H9 (cell line): ENCODE measurements at regions not wholly inside any gene's neighbourhood (a gene's known extent, or its start where the extent isn't known, plus 50 kb on each side); places are given as distances from the start of the nearest gene placed in this dataset.

Experiments
- DNase-seq: peaks from one replicate; pipeline ENCODE4 v3.0.0-alpha.2; 2017
- H2AFZ ChIP-seq: one replicate; pipeline ENCODE4 v1.6.1; 2013; ENCODE audit warnings: mild to moderate bottlenecking, low read length, control low read depth, moderate library complexity
- H2AK5ac ChIP-seq: 2 replicates; pipeline ENCODE4 v1.6.1; 2013; ENCODE audit warnings: low read length, control low read depth, mixed read lengths; ENCODE audit not compliant: insufficient read length
- H2BK120ac ChIP-seq: one replicate; pipeline ENCODE4 v1.6.1; 2013; ENCODE audit warnings: low read depth, mild to moderate bottlenecking, low read length, control low read depth, inconsistent platforms; ENCODE audit not compliant: poor library complexity, severe bottlenecking
- H2BK12ac ChIP-seq: 2 replicates; pipeline ENCODE4 v1.6.1; 2013; ENCODE audit warnings: low read length, control low read depth, mixed read lengths, low read depth; ENCODE audit not compliant: insufficient read length
- H2BK15ac ChIP-seq: 2 replicates; pipeline ENCODE4 v1.6.1; 2013; ENCODE audit warnings: low read depth, low read length, control low read depth
- H2BK20ac ChIP-seq: one replicate; pipeline ENCODE4 v1.6.1; 2013; ENCODE audit warnings: low read depth, mild to moderate bottlenecking, low read length, control low read depth, inconsistent platforms; ENCODE audit not compliant: poor library complexity, severe bottlenecking
- H2BK5ac ChIP-seq: 2 replicates; pipeline ENCODE4 v1.6.1; 2013; ENCODE audit warnings: low read length, control low read depth, mixed read lengths; ENCODE audit not compliant: insufficient read length
- H3K14ac ChIP-seq: 2 replicates; pipeline ENCODE4 v1.6.1; 2013; ENCODE audit warnings: low read length, control low read depth; ENCODE audit not compliant: insufficient read depth
- H3K18ac ChIP-seq: 2 replicates; pipeline ENCODE4 v1.6.1; 2013; ENCODE audit warnings: low read depth, mild to moderate bottlenecking, mixed read lengths, low read length, control low read depth; ENCODE audit not compliant: insufficient read length
- H3K23ac ChIP-seq: 2 replicates; pipeline ENCODE4 v1.6.1; 2013; ENCODE audit warnings: low read length, control low read depth, mixed read lengths, low read depth; ENCODE audit not compliant: insufficient read length
- H3K23me2 ChIP-seq: 2 replicates; pipeline ENCODE4 v1.6.1; 2013; ENCODE audit warnings: low read depth, mild to moderate bottlenecking, mixed read lengths, low read length, control low read depth; ENCODE audit not compliant: insufficient read length, poor library complexity, severe bottlenecking
- H3K27ac ChIP-seq: 2 replicates; pipeline ENCODE4 v1.5.1; 2013; ENCODE audit warnings: low read length, control low read depth, mixed read lengths, low read depth; ENCODE audit not compliant: insufficient read length
- H3K27me3 ChIP-seq: 2 replicates; pipeline ENCODE4 v1.6.1; 2013; ENCODE audit warnings: low read length, control low read depth, inconsistent platforms; ENCODE audit not compliant: insufficient read depth
- H3K4ac ChIP-seq: 2 replicates; pipeline ENCODE4 v1.6.1; 2013; ENCODE audit warnings: low read depth, mild to moderate bottlenecking, control low read depth, inconsistent platforms, low read length, moderate library complexity
- H3K4me1 ChIP-seq: 2 replicates; pipeline ENCODE4 v1.6.1; 2013; ENCODE audit warnings: low read length, control low read depth, inconsistent platforms; ENCODE audit not compliant: insufficient read depth
- H3K4me2 ChIP-seq: 2 replicates; pipeline ENCODE4 v1.6.1; 2013; ENCODE audit warnings: low read length, control low read depth, mixed read lengths; ENCODE audit not compliant: insufficient read length, insufficient read depth
- H3K56ac ChIP-seq: 2 replicates; pipeline ENCODE4 v1.6.1; 2013; ENCODE audit warnings: low read depth, mild to moderate bottlenecking, mixed read lengths, low read length, control low read depth; ENCODE audit not compliant: insufficient read length
- H3K79me1 ChIP-seq: 2 replicates; pipeline ENCODE4 v1.6.1; 2013; ENCODE audit warnings: low read depth, mild to moderate bottlenecking, moderate library complexity, low read length, control low read depth, inconsistent platforms; ENCODE audit not compliant: insufficient read depth, poor library complexity, severe bottlenecking
- H3K79me2 ChIP-seq: 2 replicates; pipeline ENCODE4 v1.6.1; 2013; ENCODE audit warnings: low read length, control low read depth, inconsistent platforms; ENCODE audit not compliant: insufficient read depth
- H3K9ac ChIP-seq: 2 replicates; pipeline ENCODE4 v1.6.1; 2013; ENCODE audit warnings: low read length, control low read depth, mixed read lengths; ENCODE audit not compliant: insufficient read length; ENCODE audit errors: extremely low read depth
- H3K9me3 ChIP-seq: one replicate; pipeline ENCODE4 v1.6.1; 2013; ENCODE audit warnings: low read depth, low read length, inconsistent platforms; ENCODE audit not compliant: control insufficient read depth
- H3T11ph ChIP-seq: one replicate; pipeline ENCODE4 v1.6.1; 2013; ENCODE audit warnings: mild to moderate bottlenecking, low read length, control low read depth, inconsistent platforms
- H4K20me1 ChIP-seq: one replicate; pipeline ENCODE4 v1.6.1; 2013; ENCODE audit not compliant: control insufficient read depth, insufficient read length, insufficient read depth
- H4K5ac ChIP-seq: 2 replicates; pipeline ENCODE4 v1.6.1; 2013; ENCODE audit warnings: low read depth, mild to moderate bottlenecking, mixed read lengths, low read length, control low read depth; ENCODE audit not compliant: insufficient read length
- H4K8ac ChIP-seq: replicated peaks from 2 replicates; pipeline ENCODE4 v1.6.1; 2013; ENCODE audit warnings: low read length, control low read depth, mixed read lengths, low read depth; ENCODE audit not compliant: insufficient read length
- H4K91ac ChIP-seq: 2 replicates; pipeline ENCODE4 v1.6.1; 2013; ENCODE audit warnings: low read depth, mild to moderate bottlenecking, moderate library complexity, mixed read lengths, low read length, control low read depth; ENCODE audit not compliant: insufficient read length
- H3K27ac Mint-ChIP-seq, 3 experiments: 2 replicates in 2 of 3; 3 replicates in 1 of 3; pipeline ENCODE4 v1.8.0; 2020 to 2021; ENCODE audit warnings: mixed read lengths in 3 of 3, mild to moderate bottlenecking in 1 of 3, moderate library complexity in 1 of 3
- H3K27me3 Mint-ChIP-seq: 2 replicates; pipeline ENCODE4 v1.8.0; 2021; ENCODE audit warnings: low read depth, mild to moderate bottlenecking, moderate library complexity, mixed read lengths
- H3K36me3 Mint-ChIP-seq, 3 experiments: 2 replicates in 2 of 3; 3 replicates in 1 of 3; pipeline ENCODE4 v1.8.0; 2020 to 2021; ENCODE audit warnings: low read depth in 3 of 3, mixed read lengths in 3 of 3; ENCODE audit not compliant: insufficient read depth in 1 of 3
- H3K4me1 Mint-ChIP-seq, 2 experiments: 2 replicates each; pipeline ENCODE4 v1.8.0; 2020; ENCODE audit warnings: mixed read lengths in 2 of 2
- H3K4me3 Mint-ChIP-seq, 2 experiments: 2 replicates in 1 of 2; 3 replicates in 1 of 2; pipeline ENCODE4 v1.8.0; 2020 to 2021; ENCODE audit warnings: mild to moderate bottlenecking in 2 of 2, mixed read lengths in 2 of 2, moderate library complexity in 1 of 2
- H3K9me3 Mint-ChIP-seq, 2 experiments: 2 replicates in 1 of 2; 3 replicates in 1 of 2; pipeline ENCODE4 v1.8.0; 2020; ENCODE audit warnings: mild to moderate bottlenecking in 2 of 2, mixed read lengths in 2 of 2, moderate library complexity in 1 of 2
- CTCF ChIP-seq: fragments of 200-600 bp; sonication (generic); conservative IDR thresholded peaks from 3 replicates; pipeline ENCODE4 v1.8.0; 2021; ENCODE audit warnings: antibody characterized with exemption, mild to moderate bottlenecking
- WGBS: extraction: QIAGEN DNeasy Blood & Tissue Kit; methylation state at CpG from one replicate; pipeline ENCODE4 v1.1.7; 2013; ENCODE audit warnings: missing lambda C conversion rate, low lambda C conversion rate, mixed read lengths; ENCODE audit not compliant: insufficient read length; ENCODE audit errors: extremely low coverage; 5-methylcytosine and 5-hydroxymethylcytosine counted together

- no peak overlapping the region for H3K18ac ChIP-seq
- no peak overlapping the region for H3K14ac ChIP-seq
- no peak overlapping the region for H2AK5ac ChIP-seq
- H3K27me3 ChIP-seq, result no peaks in the 10 kb centered on the region
- H2AFZ ChIP-seq, result no peak overlapping the region
- H3K9me3 Mint-ChIP-seq, result peaks cover 35 to 51% of the 10 kb centered on the region in 2 experiments
- no peak overlapping the region for H3T11ph ChIP-seq
- H3K9ac ChIP-seq, result no peak overlapping the region
- no peak overlapping the region for H4K8ac ChIP-seq
- no peak for DNase-seq
- H3K4me1 Mint-ChIP-seq, result no peaks in the 10 kb centered on the region
- H2BK5ac ChIP-seq, result no peak overlapping the region
- no CpG with 5 or more reads among the region's 5 CpGs for WGBS
- TF ChIP-seq CTCF, result no peak
- no peak overlapping the region for H3K27ac Mint-ChIP-seq
- no peak overlapping the region for H3K4me2 ChIP-seq
- no peak overlapping the region for H4K91ac ChIP-seq
- peaks cover 23 to 41% (median 25%) of the 10 kb centered on the region in 3 experiments for H3K36me3 Mint-ChIP-seq
- H3K79me2 ChIP-seq, result no peaks in the 10 kb centered on the region
- H3K4me3 Mint-ChIP-seq, result no peak overlapping the region
- H3K23me2 ChIP-seq, result no peaks in the 10 kb centered on the region
- H4K5ac ChIP-seq, result no peak overlapping the region
- no peaks in the 10 kb centered on the region for H3K4me1 ChIP-seq
- no peak overlapping the region for H2BK20ac ChIP-seq
- H3K79me1 ChIP-seq, result no peaks in the 10 kb centered on the region
- H3K27ac ChIP-seq, result no peak overlapping the region
- H4K20me1 ChIP-seq, result no peaks in the 10 kb centered on the region
- H3K4ac ChIP-seq, result no peak overlapping the region
- H2BK120ac ChIP-seq, result no peak overlapping the region
- H3K56ac ChIP-seq, result no peak overlapping the region
- no peaks in the 10 kb centered on the region for H3K27me3 Mint-ChIP-seq
- no peak overlapping the region for H3K23ac ChIP-seq
- peaks cover 28% of the 10 kb centered on the region for H3K9me3 ChIP-seq
- no peak overlapping the region for H2BK12ac ChIP-seq
- H2BK15ac ChIP-seq, result no peak overlapping the region
Measured at GRCh38 chr4:161256172-161256571, 907.6 kb downstream of the FSTL5 start.
